ENCODE measurements at regions not wholly inside any gene's neighbourhood (a gene's known extent, or its start where the extent isn't known, plus 50 kb on each side); places are given as distances from the start of the nearest gene placed in this dataset.

- Histone ChIP-seq H3K27me3 (no peaks in the 10 kb centered on the region), H3K36me3 (no peaks in the 10 kb centered on the region), H3K27ac (no peak overlapping the region), H3K4me3 (no peak overlapping the region), H3K9me3 (no peaks in the 10 kb centered on the region), H3K4me1 (no peaks in the 10 kb centered on the region)
- ATAC-seq, result no peak
- WGBS, 2 donors (ENCODE audit: low coverage in 1 of 2), result 93 to 96% methylated on average over 2 to 5 of the region's 5 CpGs
- TF ChIP-seq POLR2A (IDR thresholded peaks at IDR 0.05), result no peak
- TF ChIP-seq, protein P1, sequence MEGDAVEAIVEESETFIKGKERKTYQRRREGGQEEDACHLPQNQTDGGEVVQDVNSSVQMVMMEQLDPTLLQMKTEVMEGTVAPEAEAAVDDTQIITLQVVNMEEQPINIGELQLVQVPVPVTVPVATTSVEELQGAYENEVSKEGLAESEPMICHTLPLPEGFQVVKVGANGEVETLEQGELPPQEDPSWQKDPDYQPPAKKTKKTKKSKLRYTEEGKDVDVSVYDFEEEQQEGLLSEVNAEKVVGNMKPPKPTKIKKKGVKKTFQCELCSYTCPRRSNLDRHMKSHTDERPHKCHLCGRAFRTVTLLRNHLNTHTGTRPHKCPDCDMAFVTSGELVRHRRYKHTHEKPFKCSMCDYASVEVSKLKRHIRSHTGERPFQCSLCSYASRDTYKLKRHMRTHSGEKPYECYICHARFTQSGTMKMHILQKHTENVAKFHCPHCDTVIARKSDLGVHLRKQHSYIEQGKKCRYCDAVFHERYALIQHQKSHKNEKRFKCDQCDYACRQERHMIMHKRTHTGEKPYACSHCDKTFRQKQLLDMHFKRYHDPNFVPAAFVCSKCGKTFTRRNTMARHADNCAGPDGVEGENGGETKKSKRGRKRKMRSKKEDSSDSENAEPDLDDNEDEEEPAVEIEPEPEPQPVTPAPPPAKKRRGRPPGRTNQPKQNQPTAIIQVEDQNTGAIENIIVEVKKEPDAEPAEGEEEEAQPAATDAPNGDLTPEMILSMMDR (IDR thresholded peaks at IDR 0.05), result no peak
- TF ChIP-seq EP300 (IDR thresholded peaks at IDR 0.05), result no peak
- no peak for TF ChIP-seq POLR2AphosphoS5 (IDR thresholded peaks at IDR 0.05)
Measured at GRCh38 chr9:106503759-106504158, 359.2 kb upstream of the ZNF462 start.

- ATAC-seq, result no peak
- H3K27me3 ChIP-seq, result no peaks in the 10 kb centered on the region
- H3K4me1 ChIP-seq, result no peaks in the 10 kb centered on the region
- no peak overlapping the region for H3K27ac ChIP-seq
- WGBS, 2 donors (ENCODE audit: low coverage in 1 of 2), result 81 to 100% methylated on average over 1 to 2 of the region's 2 CpGs
- TF ChIP-seq POLR2A (IDR thresholded peaks at IDR 0.05) (no peak), POLR2AphosphoS5 (IDR thresholded peaks at IDR 0.05) (no peak), EP300 (IDR thresholded peaks at IDR 0.05) (no peak)
- TF ChIP-seq, protein P1 (IDR thresholded peaks at IDR 0.05), result no peak
- H3K36me3 ChIP-seq, result no peaks in the 10 kb centered on the region
- no peak overlapping the region for H3K4me3 ChIP-seq
- no peaks in the 10 kb centered on the region for H3K9me3 ChIP-seq
Measured at GRCh38 chr9:106526716-106527204, 336.2 kb upstream of the ZNF462 start.

DNA sequence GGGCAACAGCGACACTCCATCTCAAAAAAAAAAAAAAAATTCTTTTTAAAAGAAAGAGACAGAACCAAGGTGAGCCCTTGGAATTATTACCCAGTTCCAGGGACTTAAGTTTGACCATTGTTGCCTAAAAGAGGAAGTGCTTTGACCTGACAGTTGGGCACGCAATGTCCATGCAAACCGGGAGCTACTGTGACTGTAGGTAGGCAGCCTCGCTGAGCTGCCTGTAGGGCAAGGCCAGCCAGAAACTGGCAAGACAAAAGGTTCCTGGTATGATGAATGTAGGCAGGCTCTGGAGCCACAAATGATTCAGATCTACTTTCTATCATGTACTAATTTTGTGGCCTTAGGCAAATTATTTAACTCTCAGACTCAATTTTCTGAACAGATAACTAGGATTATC, 334.8 kb upstream of the ZNF462 start:
- 80 to 100% methylated on average over 1 to 4 of the region's 4 CpGs for WGBS, 2 donors (ENCODE audit: low coverage in 1 of 2)
- H3K4me3 ChIP-seq, result no peak overlapping the region
- ATAC-seq, result no peak
- TF ChIP-seq POLR2AphosphoS5 (IDR thresholded peaks at IDR 0.05) (no peak), EP300 (IDR thresholded peaks at IDR 0.05) (no peak), POLR2A (IDR thresholded peaks at IDR 0.05) (no peak)
- TF ChIP-seq, protein P1 (IDR thresholded peaks at IDR 0.05), result no peak
- H3K9me3 ChIP-seq, result no peaks in the 10 kb centered on the region
- no peaks in the 10 kb centered on the region for H3K4me1 ChIP-seq
- no peak overlapping the region for H3K27ac ChIP-seq
- no peaks in the 10 kb centered on the region for H3K36me3 ChIP-seq
- H3K27me3 ChIP-seq, result no peaks in the 10 kb centered on the region

GRCh38 chr9:106529616-106530015, 333.4 kb upstream of the ZNF462 start:
- no peak overlapping the region for H3K4me3 ChIP-seq
- WGBS, 2 donors (ENCODE audit: low coverage in 1 of 2), result 64 to 69% methylated on average over 1 to 2 of the region's 3 CpGs
- no peaks in the 10 kb centered on the region for H3K36me3 ChIP-seq
- no peaks in the 10 kb centered on the region for H3K27me3 ChIP-seq
- no peak for ATAC-seq
- H3K9me3 ChIP-seq, result no peaks in the 10 kb centered on the region
- no peak overlapping the region for H3K27ac ChIP-seq
- H3K4me1 ChIP-seq, result no peaks in the 10 kb centered on the region
- TF ChIP-seq, protein P1 (IDR thresholded peaks at IDR 0.05), result no peak
- no peak for TF ChIP-seq POLR2A (IDR thresholded peaks at IDR 0.05)

- 71 to 88% methylated on average over 1 of the region's 1 CpG for WGBS, 2 donors (ENCODE audit: low coverage in 1 of 2)
- H3K36me3 ChIP-seq, result no peaks in the 10 kb centered on the region
- H3K4me3 ChIP-seq, result no peak overlapping the region
- no peak overlapping the region for H3K27ac ChIP-seq
- ATAC-seq, result no peak
- H3K4me1 ChIP-seq, result no peaks in the 10 kb centered on the region
- H3K9me3 ChIP-seq, result no peaks in the 10 kb centered on the region
- TF ChIP-seq, protein P1 (IDR thresholded peaks at IDR 0.05), result no peak
- TF ChIP-seq POLR2A (IDR thresholded peaks at IDR 0.05) (no peak), EP300 (IDR thresholded peaks at IDR 0.05) (no peak), POLR2AphosphoS5 (IDR thresholded peaks at IDR 0.05) (no peak)
- no peaks in the 10 kb centered on the region for H3K27me3 ChIP-seq
Measured at GRCh38 chr9:106531491-106531890, 331.5 kb upstream of the ZNF462 start.
